IMR-90 (cell line): ENCODE measurements at regions not wholly inside any gene's neighbourhood (a gene's known extent, or its start where the extent isn't known, plus 50 kb on each side); places are given as distances from the start of the nearest gene placed in this dataset.

Experiments used
- ATAC-seq: fragments of 200-7000 bp; cut with Tn5 transposase; 2 replicates; pipeline ENCODE4 v1.9.1; 2020; ENCODE audit warnings: low read depth, mild to moderate bottlenecking, moderate library complexity
- BruUV-seq: library from RNA; stranded (reverse); fragments of 400-500 nt; replicated peaks from 2 replicates; lab custom pipeline; 2021; lab: Mats Ljungman, UMichigan
- CTCF ChIA-PET: fragments of 300-600 bp; formaldehyde crosslinking; extraction: SDS; loops from one replicate; lab custom pipeline; 2021; ENCODE audit warnings: antibody characterized with exemption; lab: Yijun Ruan, JAX
- POLR2A ChIA-PET: fragments of 300-600 bp; sonication (Branson Sonifier 250); formaldehyde crosslinking; loops from one replicate; lab custom pipeline; 2022; ENCODE audit warnings: antibody characterized with exemption; ENCODE audit not compliant: unreplicated experiment; lab: Charles Lee
- DNase-seq: peaks from one replicate; pipeline ENCODE4 v3.0.0; 2013
- H2AFZ ChIP-seq: replicated peaks from 2 replicates; pipeline ENCODE3; 2013; ENCODE audit warnings: low read length, mild to moderate bottlenecking; ENCODE audit not compliant: poor library complexity
- H2AK5ac ChIP-seq: 2 replicates; pipeline ENCODE4 v1.6.1; 2013; ENCODE audit warnings: low read depth, low read length, inconsistent platforms
- H2AK9ac ChIP-seq: replicated peaks from 2 replicates; pipeline ENCODE3; 2013; ENCODE audit warnings: mild to moderate bottlenecking, low read depth, low read length, moderate library complexity; ENCODE audit not compliant: poor library complexity
- H2BK120ac ChIP-seq: 2 replicates; pipeline ENCODE4 v1.6.1; 2013; ENCODE audit warnings: low read depth, low read length, inconsistent platforms
- H2BK15ac ChIP-seq: 3 replicates; pipeline ENCODE4 v1.6.1; 2013; ENCODE audit warnings: low read depth, low read length, inconsistent platforms
- H2BK20ac ChIP-seq: 2 replicates; pipeline ENCODE4 v1.6.1; 2013; ENCODE audit warnings: low read depth, mild to moderate bottlenecking, inconsistent platforms, low read length, moderate library complexity
- H2BK5ac ChIP-seq: 2 replicates; pipeline ENCODE4 v1.6.1; 2013; ENCODE audit warnings: mild to moderate bottlenecking, low read depth, low read length, inconsistent platforms; ENCODE audit not compliant: poor library complexity, severe bottlenecking
- H3K14ac ChIP-seq: replicated peaks from 2 replicates; pipeline ENCODE4 v1.6.1; 2013; ENCODE audit warnings: low read depth, low read length, inconsistent platforms
- H3K18ac ChIP-seq: 2 replicates; pipeline ENCODE4 v1.6.1; 2013; ENCODE audit warnings: low read depth, low read length, control low read depth
- H3K23ac ChIP-seq: 2 replicates; pipeline ENCODE4 v1.6.1; 2013; ENCODE audit warnings: low read depth, low read length, inconsistent platforms
- H3K27ac ChIP-seq: 2 replicates; pipeline ENCODE4 v1.5.1; 2013; ENCODE audit warnings: mild to moderate bottlenecking, control low read depth, low read length; ENCODE audit not compliant: insufficient read depth
- H3K27me3 ChIP-seq: 2 replicates; pipeline ENCODE4 v1.6.1; 2013; ENCODE audit warnings: low read length; ENCODE audit not compliant: control insufficient read depth, insufficient read depth
- H3K36me3 ChIP-seq: 2 replicates; pipeline ENCODE4 v1.6.1; 2013; ENCODE audit warnings: low read length, mixed read lengths; ENCODE audit not compliant: control insufficient read depth, insufficient read depth
- H3K4ac ChIP-seq: 2 replicates; pipeline ENCODE4 v1.6.1; 2013; ENCODE audit warnings: low read depth, low read length, inconsistent platforms
- H3K4me1 ChIP-seq: 2 replicates; pipeline ENCODE4 v1.6.1; 2013; ENCODE audit warnings: low read length, mixed read lengths; ENCODE audit not compliant: control insufficient read depth, insufficient read depth
- H3K4me2 ChIP-seq: 2 replicates; pipeline ENCODE4 v1.6.1; 2013; ENCODE audit warnings: low read depth, mild to moderate bottlenecking, control low read depth, low read length, moderate library complexity
- H3K4me3 ChIP-seq: 2 replicates; pipeline ENCODE4 v1.5.1; 2013; ENCODE audit warnings: low read depth, mild to moderate bottlenecking, control low read depth, low read length, moderate library complexity; ENCODE audit not compliant: insufficient read depth
- H3K56ac ChIP-seq: 2 replicates; pipeline ENCODE4 v1.6.1; 2013; ENCODE audit warnings: low read length, inconsistent platforms; ENCODE audit not compliant: insufficient read depth; ENCODE audit errors: extremely low read depth
- H3K79me1 ChIP-seq, 2 experiments: 2 replicates each; pipeline ENCODE4 v1.6.1; 2013; ENCODE audit warnings: low read length in 2 of 2, inconsistent platforms in 1 of 2, low read depth in 1 of 2
- H3K9ac ChIP-seq: 2 replicates; pipeline ENCODE4 v1.6.1; 2013; ENCODE audit warnings: low read depth, low read length, control low read depth
- H3K9me1 ChIP-seq: 2 replicates; pipeline ENCODE4 v1.6.1; 2013; ENCODE audit warnings: low read length, inconsistent platforms; ENCODE audit not compliant: insufficient read depth
- H3K9me3 ChIP-seq: 2 replicates; pipeline ENCODE4 v1.6.1; 2013; ENCODE audit warnings: low read length; ENCODE audit not compliant: control insufficient read depth, insufficient read depth
- H4K20me1 ChIP-seq: 2 replicates; pipeline ENCODE4 v1.6.1; 2013; ENCODE audit warnings: low read length, inconsistent platforms; ENCODE audit not compliant: insufficient read depth
- H4K5ac ChIP-seq: 2 replicates; pipeline ENCODE4 v1.6.1; 2013; ENCODE audit warnings: mild to moderate bottlenecking, low read depth, low read length, control low read depth
- H4K8ac ChIP-seq, 2 experiments: 2 replicates each; pipeline ENCODE4 v1.6.1; 2013; ENCODE audit warnings: low read depth in 2 of 2, low read length in 2 of 2, control low read depth in 1 of 2, inconsistent platforms in 1 of 2
- H4K91ac ChIP-seq: 2 replicates; pipeline ENCODE4 v1.6.1; 2013; ENCODE audit warnings: low read depth, low read length, inconsistent platforms; ENCODE audit not compliant: insufficient read depth
- FOS ChIP-seq: fragments of 150-350 bp; IDR thresholded peaks from 2 replicates; pipeline ENCODE4 v1.6.1; 2016; ENCODE audit warnings: low read depth, low read length
- RAD21 ChIP-seq: IDR thresholded peaks from 2 replicates; pipeline ENCODE4 v1.6.1; 2012; ENCODE audit warnings: low read length, improper control_type of control experiment
- dilution Hi-C: fragments of 300-500 bp; cut with HindIII; formaldehyde crosslinking; loops from one replicate; pipeline ENCODE4 v1.14.3; 2018; ENCODE audit warnings: low sequenced_read_pairs; ENCODE audit not compliant: unreplicated experiment
- in situ Hi-C: fragments of 300-500 bp; cut with MboI; formaldehyde crosslinking; loops from 3 replicates; pipeline ENCODE4 v1.14.3; 2019; ENCODE audit warnings: low sequenced_read_pairs, inconsistent platforms, mixed read lengths
- intact Hi-C: fragments of 100-400 bp; cut with micrococcal nuclease; formaldehyde crosslinking; loops from 2 replicates; pipeline ENCODE4 v1.10.0; 2022
- TF ChIP-seq, protein P1 (sequence below): fragments of 150-350 bp; IDR thresholded peaks from 2 replicates; pipeline ENCODE4 v1.6.1; 2016; ENCODE audit warnings: low read depth, mild to moderate bottlenecking, low read length, moderate library complexity, borderline replicate concordance

- CTCF ChIA-PET, result no interaction called here
- Histone ChIP-seq H2AFZ (no peak overlapping the region), H4K8ac (no peak overlapping the region), H3K36me3 (no peaks in the 10 kb centered on the region), H4K91ac (no peak overlapping the region), H2BK15ac (no peak overlapping the region), H3K4me2 (no peak overlapping the region), H3K9ac (no peak overlapping the region), H2BK120ac (no peak overlapping the region), H4K5ac (no peak overlapping the region), H3K4me1 (no peaks in the 10 kb centered on the region), H2AK5ac (no peak overlapping the region), H2BK20ac (no peak overlapping the region), H3K18ac (no peak overlapping the region), H3K56ac (no peak overlapping the region), H3K14ac (no peak overlapping the region), H3K27me3 (no peaks in the 10 kb centered on the region), H3K79me1 (no peaks in the 10 kb centered on the region), H2BK5ac (no peak overlapping the region), H4K20me1 (no peaks in the 10 kb centered on the region), H3K4ac (no peak overlapping the region), H3K4me3 (no peak overlapping the region), H3K23ac (no peak overlapping the region), H3K9me3 (peaks cover 10% of the 10 kb centered on the region; the same call in 1 of the 2 replicates), H3K27ac (no peak overlapping the region), H2AK9ac (no peak overlapping the region), H3K9me1 (no peaks in the 10 kb centered on the region)
- TF ChIP-seq FOS (no peak), RAD21 (no peak)
- TF ChIP-seq, protein P1, sequence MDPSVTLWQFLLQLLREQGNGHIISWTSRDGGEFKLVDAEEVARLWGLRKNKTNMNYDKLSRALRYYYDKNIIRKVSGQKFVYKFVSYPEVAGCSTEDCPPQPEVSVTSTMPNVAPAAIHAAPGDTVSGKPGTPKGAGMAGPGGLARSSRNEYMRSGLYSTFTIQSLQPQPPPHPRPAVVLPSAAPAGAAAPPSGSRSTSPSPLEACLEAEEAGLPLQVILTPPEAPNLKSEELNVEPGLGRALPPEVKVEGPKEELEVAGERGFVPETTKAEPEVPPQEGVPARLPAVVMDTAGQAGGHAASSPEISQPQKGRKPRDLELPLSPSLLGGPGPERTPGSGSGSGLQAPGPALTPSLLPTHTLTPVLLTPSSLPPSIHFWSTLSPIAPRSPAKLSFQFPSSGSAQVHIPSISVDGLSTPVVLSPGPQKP, result no peak
- DNase-seq (no peak), ATAC-seq (no peak)
- in situ Hi-C loops (no loop called here), intact Hi-C loops (no loop called here), dilution Hi-C loops (no loop called here)
- POLR2A ChIA-PET, result no interaction called here
- BruUV-seq, result no TSS peak
Observed at GRCh38 chr4:66186095-66186494, 515.8 kb upstream of the EPHA5 start.
